Activated CD8-positive, alpha-beta T cell treated with anti-CD3 and anti-CD28 coated beads, Interleukin-2, amount 10 ng/mL, durations not matched to agents 7 days and 5 days (primary cell): ENCODE measurements at regions not wholly inside any gene's neighbourhood (a gene's known extent, or its start where the extent isn't known, plus 50 kb on each side); places are given as distances from the start of the nearest gene placed in this dataset.
"Not testable (repeated sequence)": the region's sequence is repeated elsewhere in the genome, so short reads cannot be mapped to it uniquely, and the experiment has no call there.

Experiments
- ATAC-seq: fragments of 150-1000 bp; cut with Tn5 transposase; one replicate; pipeline ENCODE4 v1.10.0; 2021; ENCODE audit warnings: moderate library complexity
- CTCF ChIA-PET: fragments of 350-600 bp; sonication (Branson Sonifier 250); formaldehyde crosslinking; loops from one replicate; lab custom pipeline; 2021; ENCODE audit warnings: antibody characterized with exemption; lab: Charles Lee
- POLR2A ChIA-PET: fragments of 350-600 bp; sonication (Branson Sonifier 250); formaldehyde crosslinking; loops from one replicate; lab custom pipeline; 2021; ENCODE audit warnings: antibody characterized with exemption; lab: Charles Lee
- DNase-seq: peaks from one replicate; pipeline ENCODE4 v3.0.0-alpha.2; 2020
- H3K27ac Mint-ChIP-seq: one replicate; pipeline ENCODE4 v1.8.0; 2021; ENCODE audit warnings: mild to moderate bottlenecking, mixed read lengths
- H3K27me3 Mint-ChIP-seq: one replicate; pipeline ENCODE4 v1.8.0; 2021; ENCODE audit warnings: low read depth, mixed read lengths
- H3K36me3 Mint-ChIP-seq: one replicate; pipeline ENCODE4 v1.8.0; 2021; ENCODE audit warnings: low read depth, mixed read lengths
- H3K4me1 Mint-ChIP-seq: one replicate; pipeline ENCODE4 v1.8.0; 2021; ENCODE audit warnings: low read depth, mixed read lengths
- H3K4me3 Mint-ChIP-seq: one replicate; pipeline ENCODE4 v1.8.0; 2021; ENCODE audit warnings: mild to moderate bottlenecking, mixed read lengths
- H3K9me3 Mint-ChIP-seq: one replicate; pipeline ENCODE4 v1.8.0; 2022; ENCODE audit warnings: mixed read lengths; ENCODE audit not compliant: insufficient read depth

- H3K4me1 Mint-ChIP-seq, POLR2A ChIA-PET, H3K9me3 Mint-ChIP-seq, H3K4me3 Mint-ChIP-seq, H3K27me3 Mint-ChIP-seq, H3K27ac Mint-ChIP-seq, CTCF ChIA-PET, DNase-seq, ATAC-seq, H3K36me3 Mint-ChIP-seq: not testable (repeated sequence)
These were observed 98.0 kb downstream of the CHRFAM7A start for GRCh38 chr15:30295150-30295844.

GRCh38 chr15:30303968-30304367 lies 89.4 kb downstream of the CHRFAM7A start:
- H3K36me3 Mint-ChIP-seq, DNase-seq, H3K27me3 Mint-ChIP-seq, H3K4me3 Mint-ChIP-seq, H3K27ac Mint-ChIP-seq, CTCF ChIA-PET, POLR2A ChIA-PET, ATAC-seq, H3K9me3 Mint-ChIP-seq, H3K4me1 Mint-ChIP-seq: not testable (repeated sequence)
